Sigmoid colon (tissue), 3 donors: ENCODE measurements at regions not wholly inside any gene's neighbourhood (a gene's known extent, or its start where the extent isn't known, plus 50 kb on each side); places are given as distances from the start of the nearest gene placed in this dataset.

Experiments
- POLR2A ChIP-seq, 2 donors: fragments of 450-650 bp; IDR thresholded peaks; one replicate each; pipeline ENCODE4 v1.6.1; 2016; ENCODE audit warnings: antibody characterized with exemption in 2 of 2, mild to moderate bottlenecking in 2 of 2, moderate library complexity in 2 of 2
- TF ChIP-seq, protein P1 (sequence below), 4 experiments: fragments of 450-650 bp in 3 of 4; fragments of 200-600 bp in 1 of 4; IDR thresholded peaks; one replicate each; pipeline ENCODE4 v1.5.1; 2016 to 2019; ENCODE audit warnings: antibody characterized with exemption in 4 of 4, mild to moderate bottlenecking in 3 of 4, moderate library complexity in 2 of 4

DNA sequence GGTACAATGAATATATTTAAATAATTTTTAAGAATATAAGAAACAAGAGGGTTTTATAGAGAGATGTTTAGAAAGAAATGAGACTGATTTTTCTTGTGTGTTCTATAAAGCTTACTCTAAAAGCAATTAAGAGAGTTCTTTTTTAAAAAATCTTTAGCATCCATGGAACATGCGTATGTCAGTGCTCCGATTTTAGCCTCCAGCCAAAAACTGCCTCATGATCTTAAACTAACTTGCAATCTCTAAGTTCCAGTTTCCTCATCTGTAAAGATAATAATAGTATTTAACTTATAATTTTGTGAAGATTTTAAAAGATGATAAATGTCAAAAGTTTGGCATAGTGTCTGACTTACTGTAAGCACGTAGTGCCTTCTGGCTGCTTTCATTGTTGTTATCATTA is 448.7 kb downstream of the EPHA4 start:
- TF ChIP-seq, protein P1, sequence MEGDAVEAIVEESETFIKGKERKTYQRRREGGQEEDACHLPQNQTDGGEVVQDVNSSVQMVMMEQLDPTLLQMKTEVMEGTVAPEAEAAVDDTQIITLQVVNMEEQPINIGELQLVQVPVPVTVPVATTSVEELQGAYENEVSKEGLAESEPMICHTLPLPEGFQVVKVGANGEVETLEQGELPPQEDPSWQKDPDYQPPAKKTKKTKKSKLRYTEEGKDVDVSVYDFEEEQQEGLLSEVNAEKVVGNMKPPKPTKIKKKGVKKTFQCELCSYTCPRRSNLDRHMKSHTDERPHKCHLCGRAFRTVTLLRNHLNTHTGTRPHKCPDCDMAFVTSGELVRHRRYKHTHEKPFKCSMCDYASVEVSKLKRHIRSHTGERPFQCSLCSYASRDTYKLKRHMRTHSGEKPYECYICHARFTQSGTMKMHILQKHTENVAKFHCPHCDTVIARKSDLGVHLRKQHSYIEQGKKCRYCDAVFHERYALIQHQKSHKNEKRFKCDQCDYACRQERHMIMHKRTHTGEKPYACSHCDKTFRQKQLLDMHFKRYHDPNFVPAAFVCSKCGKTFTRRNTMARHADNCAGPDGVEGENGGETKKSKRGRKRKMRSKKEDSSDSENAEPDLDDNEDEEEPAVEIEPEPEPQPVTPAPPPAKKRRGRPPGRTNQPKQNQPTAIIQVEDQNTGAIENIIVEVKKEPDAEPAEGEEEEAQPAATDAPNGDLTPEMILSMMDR (IDR thresholded peaks at IDR 0.05), result no peak
- TF ChIP-seq POLR2A (IDR thresholded peaks at IDR 0.05), result no peak
